ENCODE measurements at regions not wholly inside any gene's neighbourhood (a gene's known extent, or its start where the extent isn't known, plus 50 kb on each side); places are given as distances from the start of the nearest gene placed in this dataset.

DNA sequence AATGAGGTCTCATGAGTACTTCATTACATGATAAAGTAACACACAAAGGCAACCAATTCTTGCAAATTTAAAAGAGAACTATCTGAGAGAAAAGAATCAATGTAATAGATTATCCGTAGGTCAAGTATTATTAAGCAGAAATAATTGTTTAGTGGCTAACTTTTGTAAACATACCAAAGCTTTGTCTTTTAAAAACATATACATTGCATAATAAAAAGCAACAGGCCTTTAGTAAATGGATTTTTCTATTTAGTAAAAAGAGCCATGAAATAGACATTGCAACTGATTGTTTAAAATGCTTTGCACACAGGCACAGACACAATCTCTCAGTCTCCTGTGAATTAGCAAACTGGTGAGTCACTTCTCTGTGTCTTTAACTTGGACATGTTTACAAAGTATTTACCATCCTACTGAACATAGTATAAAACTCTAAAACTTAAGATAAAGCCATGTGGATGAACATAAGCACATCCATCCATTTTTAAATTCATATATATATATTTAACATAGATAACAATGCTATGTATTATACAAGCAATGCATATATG lies 518.7 kb upstream of the MGAT4C start:
- TF ChIP-seq POLR2AphosphoS5 (IDR thresholded peaks at IDR 0.05) (no peak), POLR2A (IDR thresholded peaks at IDR 0.05) (no peak)

All from upper lobe of left lung (tissue), 4 donors.